Endothelial cell of umbilical vein (primary cell): ENCODE measurements at regions not wholly inside any gene's neighbourhood (a gene's known extent, or its start where the extent isn't known, plus 50 kb on each side); places are given as distances from the start of the nearest gene placed in this dataset.

Experiments
- BruUV-seq: library from RNA; stranded (reverse); fragments of 400-500 nt; replicated peaks from 2 replicates; lab custom pipeline; 2021; lab: Mats Ljungman, UMichigan
- CTCF ChIA-PET: fragments of 300-600, 350-600 bp; sonication (Branson Sonifier 250); formaldehyde crosslinking; loops from one replicate; lab custom pipeline; 2021; ENCODE audit warnings: antibody characterized with exemption, inconsistent platforms; lab: Charles Lee
- POLR2A ChIA-PET: fragments of 300-600, 350-600 bp; sonication (Branson Sonifier 250); formaldehyde crosslinking; loops from one replicate; lab custom pipeline; 2021; ENCODE audit warnings: antibody characterized with exemption, inconsistent platforms; lab: Charles Lee
- DNase-seq: peaks from one replicate; pipeline ENCODE4 v3.0.0-alpha.2; 2011; ENCODE audit warnings: low read depth, low spot score
- FAIRE-seq: peaks from 2 replicates; lab custom pipeline; 2011; peaks lifted over from hg19 to GRCh38; lab: Jason Lieb, UNC
- H2AFZ ChIP-seq: 2 replicates; pipeline ENCODE4 v1.6.0; 2012; ENCODE audit warnings: low read depth, low read length, control low read depth, inconsistent platforms
- H3K27ac ChIP-seq: 2 replicates; pipeline ENCODE4 v1.5.1; 2011; ENCODE audit warnings: low read depth, mild to moderate bottlenecking, control low read depth, low read length, moderate library complexity; ENCODE audit not compliant: insufficient read depth
- H3K27me3 ChIP-seq, 2 experiments: 2 replicates each; pipeline versions ENCODE4 v1.6.0 to v1.6.1; 2011; ENCODE audit warnings: low read length in 2 of 2, mixed read lengths in 1 of 2; ENCODE audit not compliant: control insufficient read depth in 2 of 2, insufficient read depth in 2 of 2
- H3K36me3 ChIP-seq, 2 experiments: 2 replicates in 1 of 2; 3 replicates in 1 of 2; pipeline ENCODE4 v1.5.1; 2011; ENCODE audit warnings: low read length in 2 of 2, mild to moderate bottlenecking in 1 of 2, moderate library complexity in 1 of 2; ENCODE audit not compliant: control insufficient read depth in 2 of 2, insufficient read depth in 2 of 2; ENCODE audit errors: extremely low read depth in 1 of 2
- H3K4me1 ChIP-seq: 3 replicates; pipeline ENCODE4 v1.5.1; 2011; ENCODE audit warnings: mild to moderate bottlenecking, low read length; ENCODE audit not compliant: control insufficient read depth, insufficient read depth; ENCODE audit errors: extremely low read depth
- H3K4me2 ChIP-seq: 2 replicates; pipeline ENCODE4 v1.6.1; 2011; ENCODE audit warnings: low read length, control low read depth, mixed read lengths; ENCODE audit not compliant: insufficient read depth
- H3K4me3 ChIP-seq, 3 experiments: fragments of 200-600 bp in 1 of 3; sonication (generic), shearing (Covaris generic) in 1 of 3; replicated peaks in 1 of 3; 2 replicates each; pipeline ENCODE4 v1.5.1; 2011 to 2016; ENCODE audit warnings: control low read depth in 3 of 3, low read length in 3 of 3, mild to moderate bottlenecking in 2 of 3, inconsistent platforms in 1 of 3, low read depth in 1 of 3, moderate library complexity in 1 of 3; ENCODE audit not compliant: insufficient read depth in 1 of 3
- H3K79me2 ChIP-seq: 2 replicates; pipeline ENCODE4 v1.6.0; 2012; ENCODE audit warnings: low read length, inconsistent platforms; ENCODE audit not compliant: control insufficient read depth, insufficient read depth
- H3K9ac ChIP-seq: replicated peaks from 2 replicates; pipeline ENCODE3; 2011; ENCODE audit warnings: low read length, control low read depth; ENCODE audit not compliant: insufficient read depth; ENCODE audit errors: extremely low read depth
- H3K9me1 ChIP-seq: replicated peaks from 3 replicates; pipeline ENCODE4 v1.6.0; 2011; ENCODE audit warnings: mild to moderate bottlenecking, low read length; ENCODE audit not compliant: control insufficient read depth, insufficient read depth; ENCODE audit errors: extremely low read depth
- H3K9me3 ChIP-seq: replicated peaks from 2 replicates; pipeline ENCODE4 v1.5.1; 2012; ENCODE audit warnings: low read length, inconsistent platforms; ENCODE audit not compliant: control insufficient read depth, insufficient read depth
- H4K20me1 ChIP-seq: replicated peaks from 2 replicates; pipeline ENCODE3; 2011; ENCODE audit warnings: mild to moderate bottlenecking, low read length; ENCODE audit not compliant: control insufficient read depth, insufficient read depth; ENCODE audit errors: extremely low read depth
- EZH2 ChIP-seq: IDR thresholded peaks from 2 replicates; pipeline ENCODE4 v1.6.1; 2012; ENCODE audit warnings: borderline replicate concordance, low read depth, mild to moderate bottlenecking, moderate library complexity, low read length, inconsistent platforms; ENCODE audit not compliant: severe bottlenecking
- FOS ChIP-seq: IDR thresholded peaks from 2 replicates; pipeline ENCODE4 v1.6.1; 2011; ENCODE audit warnings: mild to moderate bottlenecking, low read length, moderate library complexity, borderline replicate concordance; ENCODE audit not compliant: insufficient read depth
- GATA2 ChIP-seq: IDR thresholded peaks from 2 replicates; pipeline ENCODE4 v1.7.0; 2011; ENCODE audit warnings: low read depth, mild to moderate bottlenecking, moderate library complexity, mixed read lengths, low read length; ENCODE audit not compliant: insufficient read length, insufficient read depth
- JUN ChIP-seq: IDR thresholded peaks from 2 replicates; pipeline ENCODE4 v1.6.1; 2011; ENCODE audit warnings: borderline replicate concordance, low read depth; ENCODE audit not compliant: insufficient read length, insufficient read depth
- MYC ChIP-seq: IDR thresholded peaks from one replicate; pipeline ENCODE4 v1.6.1; 2011; ENCODE audit warnings: mild to moderate bottlenecking, low read depth, low read length
- POLR2A ChIP-seq: IDR thresholded peaks from 2 replicates; pipeline ENCODE4 v1.6.1; 2012; ENCODE audit warnings: low read depth, mild to moderate bottlenecking, control low read depth, low read length
- POLR2AphosphoS5 ChIP-seq: IDR thresholded peaks from 2 replicates; pipeline ENCODE4 v1.6.1; 2012; ENCODE audit warnings: low read depth, mild to moderate bottlenecking, control low read depth, low read length, moderate library complexity; ENCODE audit not compliant: insufficient read depth
- dilution Hi-C: fragments of 300-500 bp; cut with MboI; formaldehyde crosslinking; loops from one replicate; pipeline ENCODE4 v1.15.0; 2019; ENCODE audit warnings: low sequenced_read_pairs; ENCODE audit not compliant: extremely low pct_ligation_motif_present
- intact Hi-C: fragments of 100-400 bp; cut with micrococcal nuclease; formaldehyde crosslinking; loops from one replicate; pipeline ENCODE4 v1.10.0; 2022
- TF ChIP-seq, protein P1 (sequence below): IDR thresholded peaks from 2 replicates; pipeline ENCODE4 v1.6.1; 2011; ENCODE audit not compliant: insufficient read depth, insufficient read length
- TF ChIP-seq, protein P2 (sequence below), 2 donors: IDR thresholded peaks; 1 replicate in 1 of 2; 2 replicates in 1 of 2; pipeline ENCODE4 v1.5.1; 2011; ENCODE audit warnings: low read length in 2 of 2, mild to moderate bottlenecking in 2 of 2, moderate library complexity in 2 of 2, control low read depth in 1 of 2, inconsistent platforms in 1 of 2, low read depth in 1 of 2; ENCODE audit not compliant: insufficient read depth in 1 of 2; ENCODE audit errors: extremely low read depth in 1 of 2

DNA sequence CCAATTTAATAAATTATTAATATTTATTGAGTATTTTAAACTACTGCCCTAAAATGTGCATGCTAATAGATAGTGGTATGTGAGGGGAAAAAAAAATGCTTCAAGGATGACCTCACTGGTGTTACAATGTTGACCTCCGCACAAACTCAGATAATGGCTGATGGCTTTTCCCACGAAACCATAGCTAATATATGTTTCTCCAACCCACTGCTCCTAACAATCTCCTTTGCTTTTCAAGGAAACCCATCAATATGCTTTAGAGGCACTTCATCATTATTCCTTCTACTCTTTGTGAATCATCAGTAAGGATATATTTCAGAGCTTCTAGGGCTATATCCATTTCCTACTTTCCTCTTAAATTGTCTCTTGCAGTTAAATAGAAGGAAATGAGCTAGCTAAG is 1752.0 kb upstream of the TENM3 start:
- FAIRE-seq (no peak), DNase-seq (no peak)
- BruUV-seq: no TSS peak
- Histone ChIP-seq H3K27me3 (no peaks in the 10 kb centered on the region), H3K9me3 (peaks cover 2% of the 10 kb centered on the region), H3K9me1 (no peaks in the 10 kb centered on the region), H3K4me1 (no peaks in the 10 kb centered on the region), H3K4me2 (no peak overlapping the region), H3K4me3 (no peak overlapping the region), H3K27ac (no peak overlapping the region), H3K36me3 (no peaks in the 10 kb centered on the region), H4K20me1 (no peaks in the 10 kb centered on the region), H3K9ac (no peak overlapping the region), H2AFZ (no peak overlapping the region), H3K79me2 (no peaks in the 10 kb centered on the region)
- intact Hi-C loops (no loop called here), dilution Hi-C loops (no loop called here)
- TF ChIP-seq POLR2AphosphoS5 (no peak), JUN (no peak), EZH2 (no peak), FOS (no peak), MYC (no peak), GATA2 (no peak), POLR2A (no peak)
- TF ChIP-seq, protein P1, sequence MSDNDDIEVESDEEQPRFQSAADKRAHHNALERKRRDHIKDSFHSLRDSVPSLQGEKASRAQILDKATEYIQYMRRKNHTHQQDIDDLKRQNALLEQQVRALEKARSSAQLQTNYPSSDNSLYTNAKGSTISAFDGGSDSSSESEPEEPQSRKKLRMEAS: no peak
- TF ChIP-seq, protein P2, sequence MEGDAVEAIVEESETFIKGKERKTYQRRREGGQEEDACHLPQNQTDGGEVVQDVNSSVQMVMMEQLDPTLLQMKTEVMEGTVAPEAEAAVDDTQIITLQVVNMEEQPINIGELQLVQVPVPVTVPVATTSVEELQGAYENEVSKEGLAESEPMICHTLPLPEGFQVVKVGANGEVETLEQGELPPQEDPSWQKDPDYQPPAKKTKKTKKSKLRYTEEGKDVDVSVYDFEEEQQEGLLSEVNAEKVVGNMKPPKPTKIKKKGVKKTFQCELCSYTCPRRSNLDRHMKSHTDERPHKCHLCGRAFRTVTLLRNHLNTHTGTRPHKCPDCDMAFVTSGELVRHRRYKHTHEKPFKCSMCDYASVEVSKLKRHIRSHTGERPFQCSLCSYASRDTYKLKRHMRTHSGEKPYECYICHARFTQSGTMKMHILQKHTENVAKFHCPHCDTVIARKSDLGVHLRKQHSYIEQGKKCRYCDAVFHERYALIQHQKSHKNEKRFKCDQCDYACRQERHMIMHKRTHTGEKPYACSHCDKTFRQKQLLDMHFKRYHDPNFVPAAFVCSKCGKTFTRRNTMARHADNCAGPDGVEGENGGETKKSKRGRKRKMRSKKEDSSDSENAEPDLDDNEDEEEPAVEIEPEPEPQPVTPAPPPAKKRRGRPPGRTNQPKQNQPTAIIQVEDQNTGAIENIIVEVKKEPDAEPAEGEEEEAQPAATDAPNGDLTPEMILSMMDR (IDR thresholded peaks at IDR 0.05; ENCODE audit: extremely low read depth in 1 of 2, insufficient read depth in 1 of 2, low read depth in 1 of 2, low read length in 2 of 2): no peak
- POLR2A ChIA-PET: no interaction called here
- CTCF ChIA-PET: no interaction called here
